NT2/D1 (cell line): ENCODE measurements at regions not wholly inside any gene's neighbourhood (a gene's known extent, or its start where the extent isn't known, plus 50 kb on each side); places are given as distances from the start of the nearest gene placed in this dataset.

Experiments
- DNase-seq: peaks from one replicate; pipeline ENCODE4 v3.0.0-alpha.2; 2011; ENCODE audit warnings: low read depth, low spot score
- H3K27me3 ChIP-seq: 2 replicates; pipeline ENCODE4 v1.6.0; 2011; ENCODE audit warnings: mild to moderate bottlenecking; ENCODE audit not compliant: insufficient read length, insufficient read depth
- H3K36me3 ChIP-seq: 2 replicates; pipeline ENCODE4 v1.6.1; 2011; ENCODE audit warnings: mild to moderate bottlenecking, low read length, mixed read lengths; ENCODE audit not compliant: insufficient read depth, insufficient read length
- H3K4me1 ChIP-seq: 2 replicates; pipeline ENCODE4 v1.5.1; 2011; ENCODE audit not compliant: insufficient read depth, insufficient read length
- H3K4me3 ChIP-seq: 2 replicates; pipeline ENCODE4 v1.5.1; 2011; ENCODE audit warnings: low read depth; ENCODE audit not compliant: insufficient read length
- H3K9ac ChIP-seq: 2 replicates; pipeline ENCODE4 v1.6.0; 2011; ENCODE audit warnings: low read depth; ENCODE audit not compliant: insufficient read length
- H3K9me3 ChIP-seq: 2 replicates; pipeline ENCODE4 v1.5.1; 2011; ENCODE audit warnings: mild to moderate bottlenecking, low read length; ENCODE audit not compliant: insufficient read depth
- SUZ12 ChIP-seq: IDR thresholded peaks from 2 replicates; pipeline ENCODE4 v1.6.1; 2011; ENCODE audit not compliant: insufficient read length, insufficient read depth; ENCODE audit errors: extremely low read depth
- YY1 ChIP-seq: IDR thresholded peaks from 2 replicates; pipeline ENCODE4 v1.6.1; 2011; ENCODE audit not compliant: insufficient read length, insufficient read depth
- ZNF274 ChIP-seq: IDR thresholded peaks from 2 replicates; pipeline ENCODE4 v1.6.1; 2011; ENCODE audit warnings: mild to moderate bottlenecking, low read depth, low read length

DNA sequence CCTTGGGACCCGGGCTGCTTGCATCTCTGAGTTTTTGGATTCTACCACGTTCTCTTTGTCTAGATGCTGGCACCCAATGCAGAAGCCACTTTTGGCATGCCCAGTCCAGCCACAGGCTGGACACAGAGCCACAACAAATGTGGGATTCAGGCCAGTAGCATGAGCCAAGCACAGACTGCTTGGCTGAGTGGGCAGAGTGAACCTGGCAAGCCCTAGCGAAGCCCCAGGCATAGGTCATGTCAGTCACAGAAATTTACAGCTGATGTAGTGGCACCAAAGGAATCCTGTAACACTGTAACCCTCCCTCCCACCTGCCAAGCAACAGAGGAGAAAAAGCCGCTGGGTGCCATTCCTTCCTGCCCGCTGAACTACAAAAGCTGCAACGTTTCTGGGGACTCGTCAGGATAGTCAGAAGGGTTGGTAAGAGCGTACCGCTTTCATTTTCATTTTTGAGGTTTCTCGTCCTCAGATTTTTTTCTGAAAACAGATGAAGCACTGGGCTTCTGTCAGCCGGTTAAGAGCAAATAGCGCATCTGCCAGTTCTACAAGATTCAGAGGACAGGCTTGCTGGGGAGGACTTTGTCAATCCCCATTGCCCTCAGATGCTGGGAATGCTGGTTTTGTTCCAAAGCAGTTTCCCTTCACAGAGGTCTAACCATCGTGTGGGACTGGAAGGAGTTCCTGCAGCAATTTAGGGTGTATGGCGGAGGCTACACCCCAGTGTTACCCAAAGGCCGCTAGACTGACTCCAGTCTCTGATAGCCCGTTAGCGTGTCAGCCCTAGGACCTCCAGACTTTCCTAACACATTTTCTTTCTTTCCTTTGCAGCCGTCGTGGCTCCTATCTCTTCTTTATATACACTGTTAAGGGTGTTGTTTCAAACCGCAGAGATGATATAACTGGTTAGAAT, 399.0 kb downstream of the HTR1A start:
- Histone ChIP-seq H3K4me3 (no peak overlapping the region), H3K36me3 (no peaks in the 10 kb centered on the region), H3K9ac (no peak overlapping the region), H3K9me3 (peaks cover 8% of the 10 kb centered on the region; the same call in 1 of the 2 replicates), H3K27me3 (no peaks in the 10 kb centered on the region), H3K4me1 (no peaks in the 10 kb centered on the region)
- DNase-seq, result no peak
- TF ChIP-seq ZNF274, result no peak
- no peak for TF ChIP-seq SUZ12
- no peak for TF ChIP-seq YY1

GRCh38 chr5:63555874-63556273, 406.4 kb downstream of the HTR1A start:
- TF ChIP-seq ZNF274 (no peak), YY1 (no peak), SUZ12 (no peak)
- no peaks in the 10 kb centered on the region for H3K27me3 ChIP-seq
- no peaks in the 10 kb centered on the region for H3K36me3 ChIP-seq
- no peak overlapping the region for H3K9ac ChIP-seq
- H3K4me3 ChIP-seq, result no peak overlapping the region
- no peaks in the 10 kb centered on the region for H3K4me1 ChIP-seq
- no peak for DNase-seq
- no peaks in the 10 kb centered on the region for H3K9me3 ChIP-seq

GRCh38 chr5:63554191-63554590, 408.1 kb downstream of the HTR1A start:
- no peaks in the 10 kb centered on the region for H3K9me3 ChIP-seq
- H3K36me3 ChIP-seq, result no peaks in the 10 kb centered on the region
- no peaks in the 10 kb centered on the region for H3K4me1 ChIP-seq
- H3K9ac ChIP-seq, result no peak overlapping the region
- no peak for DNase-seq
- no peak overlapping the region for H3K4me3 ChIP-seq
- TF ChIP-seq YY1 (no peak), SUZ12 (no peak), ZNF274 (no peak)
- no peaks in the 10 kb centered on the region for H3K27me3 ChIP-seq

GRCh38 chr5:63553073-63553472, 409.2 kb downstream of the HTR1A start:
- Histone ChIP-seq H3K27me3 (no peaks in the 10 kb centered on the region), H3K9me3 (no peaks in the 10 kb centered on the region), H3K9ac (no peak overlapping the region), H3K4me1 (no peaks in the 10 kb centered on the region), H3K4me3 (no peak overlapping the region), H3K36me3 (no peaks in the 10 kb centered on the region)
- no peak for TF ChIP-seq YY1
- no peak for DNase-seq

DNA sequence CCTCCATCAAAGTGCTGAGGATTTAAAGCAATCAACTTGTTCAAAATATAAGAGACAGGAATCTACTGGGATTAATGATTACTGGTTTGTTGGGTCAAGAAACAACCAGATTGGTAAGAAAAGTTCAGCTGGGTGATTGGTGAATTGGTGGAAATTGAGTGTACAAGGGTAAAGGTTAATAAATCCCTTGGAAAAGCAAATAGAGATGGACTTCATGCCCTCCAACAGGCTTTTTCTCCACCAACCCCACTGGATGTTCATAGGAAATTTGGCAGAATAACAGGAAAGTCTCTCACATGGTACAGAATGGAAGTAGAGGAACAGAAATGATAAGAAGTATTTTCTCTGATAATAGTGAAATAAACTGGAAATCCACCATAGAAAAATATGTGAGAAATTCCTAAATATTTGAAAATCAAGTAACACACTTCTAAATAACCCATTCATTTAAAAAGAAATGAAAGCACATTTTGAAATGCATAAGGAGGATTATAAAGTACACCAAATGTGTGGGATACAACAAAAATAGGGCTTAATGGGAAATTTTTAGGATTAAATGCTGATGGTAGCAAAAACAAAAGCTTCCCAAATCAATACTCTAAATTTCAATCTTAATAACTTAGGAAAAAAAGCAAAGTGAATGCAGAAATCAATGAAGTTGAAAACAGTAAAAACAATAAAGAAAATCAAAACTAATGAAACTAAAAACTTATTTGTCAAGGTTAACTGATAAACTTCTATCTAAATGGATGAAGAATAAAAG, 426.2 kb downstream of the HTR1A start:
- TF ChIP-seq YY1, result no peak
- no peak for TF ChIP-seq SUZ12
- TF ChIP-seq ZNF274, result no peak
- no peaks in the 10 kb centered on the region for H3K4me1 ChIP-seq
- H3K9ac ChIP-seq, result no peak overlapping the region
- H3K9me3 ChIP-seq, result no peaks in the 10 kb centered on the region
- H3K4me3 ChIP-seq, result no peak overlapping the region
- H3K27me3 ChIP-seq, result no peaks in the 10 kb centered on the region
- DNase-seq, result no peak
- no peaks in the 10 kb centered on the region for H3K36me3 ChIP-seq

- H3K9ac ChIP-seq, result no peak overlapping the region
- no peaks in the 10 kb centered on the region for H3K27me3 ChIP-seq
- no peak for DNase-seq
- no peaks in the 10 kb centered on the region for H3K9me3 ChIP-seq
- no peak overlapping the region for H3K4me3 ChIP-seq
- no peaks in the 10 kb centered on the region for H3K36me3 ChIP-seq
- no peaks in the 10 kb centered on the region for H3K4me1 ChIP-seq
- TF ChIP-seq SUZ12 (no peak), ZNF274 (no peak), YY1 (no peak)
These were observed 438.0 kb downstream of the HTR1A start for GRCh38 chr5:63524281-63524680.

GRCh38 chr5:63516006-63516405, 446.2 kb downstream of the HTR1A start:
- Histone ChIP-seq H3K4me1 (no peaks in the 10 kb centered on the region), H3K4me3 (no peak overlapping the region), H3K36me3 (no peaks in the 10 kb centered on the region), H3K9ac (no peak overlapping the region), H3K9me3 (no peaks in the 10 kb centered on the region), H3K27me3 (no peaks in the 10 kb centered on the region)
- no peak for TF ChIP-seq YY1
- TF ChIP-seq SUZ12, result no peak
- no peak for TF ChIP-seq ZNF274
- DNase-seq, result no peak

DNA sequence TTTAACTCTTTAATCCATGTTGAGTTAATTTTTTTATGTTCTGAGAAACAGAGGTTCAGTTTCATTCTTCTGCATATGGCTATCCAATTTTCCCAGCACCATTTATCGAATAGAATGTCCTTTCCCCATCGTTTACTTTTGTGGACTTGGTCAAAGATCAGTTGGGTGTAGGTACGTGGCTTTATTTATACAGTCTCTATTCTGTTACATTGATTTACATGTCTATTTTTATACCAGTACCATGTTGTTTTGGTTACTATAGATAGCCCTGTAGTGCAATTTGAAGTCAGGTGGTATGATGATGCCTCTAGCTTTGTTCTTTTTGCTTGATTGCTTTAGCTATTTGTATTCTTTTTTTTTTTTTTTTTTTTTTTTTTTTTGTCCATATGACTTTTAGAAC, 462.0 kb downstream of the HTR1A start:
- DNase-seq, result no peak
- Histone ChIP-seq H3K36me3 (no peaks in the 10 kb centered on the region), H3K27me3 (no peaks in the 10 kb centered on the region), H3K9ac (no peak overlapping the region), H3K4me1 (no peaks in the 10 kb centered on the region), H3K9me3 (no peaks in the 10 kb centered on the region), H3K4me3 (no peak overlapping the region)
- TF ChIP-seq YY1 (no peak), ZNF274 (no peak), SUZ12 (no peak)
